GM19463 (cell line): ENCODE measurements at regions not wholly inside any gene's neighbourhood (a gene's known extent, or its start where the extent isn't known, plus 50 kb on each side); places are given as distances from the start of the nearest gene placed in this dataset.
"Not testable (repeated sequence)": the region's sequence is repeated elsewhere in the genome, so short reads cannot be mapped to it uniquely, and the experiment has no call there.

Source experiments
- ATAC-seq: cut with Tn5 transposase; IDR thresholded peaks from one replicate; pipeline ENCODE4 v1.9.1; 2021; ENCODE audit warnings: mild to moderate bottlenecking, moderate library complexity; ENCODE audit not compliant: unreplicated experiment

DNA sequence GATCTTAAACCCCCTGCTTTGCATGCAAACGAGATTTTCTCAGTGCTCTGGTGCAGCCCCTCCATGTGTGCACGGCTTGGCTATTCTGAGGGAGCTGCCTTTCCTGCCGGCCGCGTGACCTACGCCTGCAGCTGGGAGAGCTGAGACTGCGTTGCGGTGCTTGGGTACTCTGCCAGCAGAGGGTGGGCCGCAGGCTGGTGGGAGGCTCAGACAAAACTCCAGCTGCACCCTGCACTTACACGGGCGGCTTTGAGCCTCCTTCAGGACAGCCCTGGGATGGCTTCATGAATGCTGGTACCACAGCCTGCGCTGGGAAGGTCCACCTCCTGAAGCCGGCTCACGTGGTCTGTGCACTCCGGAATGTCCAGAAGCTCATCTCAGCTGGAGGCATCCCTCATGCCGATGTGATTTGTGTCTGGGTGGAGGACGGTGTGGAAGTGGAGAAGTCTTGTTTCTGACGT lies 223.7 kb downstream of the DLL1 start:
- no peak for ATAC-seq

- ATAC-seq, result no peak
Measured at GRCh38 chr6:170066679-170067078, 224.2 kb downstream of the DLL1 start.

DNA sequence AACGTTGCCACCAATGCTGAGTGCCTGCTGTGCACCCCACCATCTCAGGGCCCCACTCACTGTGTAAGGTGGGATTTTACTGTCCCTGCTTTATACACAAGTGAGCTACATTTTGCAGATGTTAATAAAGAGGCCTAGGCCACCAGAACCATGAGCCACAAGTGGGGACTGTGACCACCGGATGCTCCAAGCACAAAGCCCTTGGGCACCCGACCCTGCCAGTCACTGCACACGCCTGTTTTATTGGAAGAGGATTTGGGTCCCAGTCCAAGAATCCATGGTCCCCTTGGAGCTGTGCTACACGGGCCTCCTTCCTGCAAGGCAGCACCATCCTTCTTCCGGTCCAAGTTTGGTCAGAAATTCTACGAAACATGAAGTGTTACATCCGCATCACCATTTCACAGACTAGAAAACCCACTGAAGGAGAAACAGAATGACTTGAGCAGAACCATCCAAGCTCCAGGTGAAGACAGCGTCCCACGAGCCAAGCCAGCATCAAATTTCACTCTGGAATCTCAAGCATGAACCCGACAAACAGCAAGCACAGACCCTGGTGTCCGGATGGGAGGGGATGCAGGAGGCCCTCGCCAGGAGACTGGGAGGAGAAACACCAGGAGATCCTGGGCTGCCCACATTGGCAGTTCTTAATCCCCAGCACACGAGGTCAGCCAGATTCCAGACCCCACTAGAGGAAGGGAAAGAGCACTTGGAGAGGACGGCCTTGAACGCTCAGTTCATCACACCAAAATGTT lies 226.9 kb downstream of the DLL1 start:
- ATAC-seq, result no peak

GRCh38 chr6:170063431-170063830 lies 227.4 kb downstream of the DLL1 start:
- no peak for ATAC-seq

DNA sequence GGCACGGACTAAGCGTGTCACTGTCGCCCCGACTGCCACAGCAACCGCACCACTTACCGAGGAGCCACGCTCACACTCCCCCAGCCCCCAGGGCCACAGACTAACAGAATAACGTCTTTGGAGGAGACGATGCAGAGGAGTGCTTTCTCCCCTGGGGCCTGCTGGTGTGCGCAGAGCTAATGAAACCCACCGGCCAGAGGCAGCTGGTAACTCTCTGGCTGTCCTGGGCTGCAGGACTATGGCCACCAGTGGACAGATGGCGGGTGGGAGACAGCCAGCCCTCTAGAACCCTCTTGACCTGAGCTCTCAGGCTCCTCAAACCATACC lies 228.0 kb downstream of the DLL1 start:
- ATAC-seq, result no peak

DNA sequence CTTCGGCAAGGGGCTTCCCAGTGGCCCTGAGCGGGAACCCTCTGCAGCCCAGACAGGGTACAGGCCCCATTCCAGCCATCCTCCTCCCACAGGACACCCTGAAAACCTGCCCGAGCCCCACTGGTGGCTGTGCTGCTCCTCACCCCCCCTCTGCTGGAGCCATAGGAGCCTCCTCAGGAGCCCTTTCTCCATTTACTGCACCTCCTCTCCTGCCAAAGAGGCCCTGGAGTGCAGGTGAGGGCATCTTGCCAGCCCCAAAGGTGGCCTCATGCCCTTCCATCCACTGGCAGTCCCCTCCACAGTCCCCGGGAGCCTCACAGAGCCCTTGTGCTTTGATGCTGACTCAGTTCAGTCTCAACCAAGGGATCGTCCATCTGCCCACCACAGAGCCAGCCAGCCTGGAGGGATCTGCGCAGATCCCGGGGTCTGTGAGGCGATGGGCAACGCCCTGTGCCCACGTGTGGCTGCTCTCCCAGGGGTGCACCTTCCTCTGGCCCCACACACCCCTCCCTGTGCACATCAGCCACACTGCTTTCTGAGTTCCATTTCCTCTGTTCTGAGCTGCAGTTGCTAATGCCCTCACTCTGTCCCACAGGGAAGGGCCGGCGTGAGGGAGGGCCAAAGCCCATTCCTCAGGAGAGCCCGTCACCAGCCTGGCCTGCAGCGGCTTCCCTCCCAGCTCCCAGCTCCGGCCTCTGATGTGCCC lies 228.5 kb downstream of the DLL1 start:
- no peak for ATAC-seq

DNA sequence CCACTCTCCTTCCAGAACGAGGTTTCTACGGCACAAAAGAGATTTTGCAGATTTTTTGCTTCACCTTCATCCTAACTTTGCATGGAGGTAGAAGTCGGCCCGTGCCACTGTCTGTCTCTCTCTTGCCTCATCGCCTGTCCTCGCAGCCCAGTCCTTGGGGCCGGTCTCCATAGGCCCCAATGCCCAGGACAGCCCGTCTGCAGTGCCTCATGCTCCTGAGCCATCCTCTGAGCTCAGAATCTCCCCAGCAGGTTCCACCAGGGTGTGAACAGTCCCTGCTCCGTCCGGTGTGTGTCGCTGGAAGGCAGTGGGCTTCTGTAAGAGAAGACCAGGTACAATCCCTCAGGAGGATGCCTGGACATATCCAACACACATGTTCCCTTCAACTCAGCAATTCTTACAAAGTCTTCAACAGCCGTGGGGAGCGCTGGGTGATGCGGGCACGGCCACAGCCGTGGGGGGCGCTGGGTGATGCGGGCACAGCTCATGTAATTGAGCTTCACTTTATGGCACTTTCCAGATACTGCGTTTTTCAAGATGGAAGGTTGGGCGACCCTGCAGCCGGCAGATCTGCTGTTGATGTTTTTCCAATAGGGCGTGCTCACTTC lies 231.9 kb downstream of the DLL1 start:
- no peak for ATAC-seq

DNA sequence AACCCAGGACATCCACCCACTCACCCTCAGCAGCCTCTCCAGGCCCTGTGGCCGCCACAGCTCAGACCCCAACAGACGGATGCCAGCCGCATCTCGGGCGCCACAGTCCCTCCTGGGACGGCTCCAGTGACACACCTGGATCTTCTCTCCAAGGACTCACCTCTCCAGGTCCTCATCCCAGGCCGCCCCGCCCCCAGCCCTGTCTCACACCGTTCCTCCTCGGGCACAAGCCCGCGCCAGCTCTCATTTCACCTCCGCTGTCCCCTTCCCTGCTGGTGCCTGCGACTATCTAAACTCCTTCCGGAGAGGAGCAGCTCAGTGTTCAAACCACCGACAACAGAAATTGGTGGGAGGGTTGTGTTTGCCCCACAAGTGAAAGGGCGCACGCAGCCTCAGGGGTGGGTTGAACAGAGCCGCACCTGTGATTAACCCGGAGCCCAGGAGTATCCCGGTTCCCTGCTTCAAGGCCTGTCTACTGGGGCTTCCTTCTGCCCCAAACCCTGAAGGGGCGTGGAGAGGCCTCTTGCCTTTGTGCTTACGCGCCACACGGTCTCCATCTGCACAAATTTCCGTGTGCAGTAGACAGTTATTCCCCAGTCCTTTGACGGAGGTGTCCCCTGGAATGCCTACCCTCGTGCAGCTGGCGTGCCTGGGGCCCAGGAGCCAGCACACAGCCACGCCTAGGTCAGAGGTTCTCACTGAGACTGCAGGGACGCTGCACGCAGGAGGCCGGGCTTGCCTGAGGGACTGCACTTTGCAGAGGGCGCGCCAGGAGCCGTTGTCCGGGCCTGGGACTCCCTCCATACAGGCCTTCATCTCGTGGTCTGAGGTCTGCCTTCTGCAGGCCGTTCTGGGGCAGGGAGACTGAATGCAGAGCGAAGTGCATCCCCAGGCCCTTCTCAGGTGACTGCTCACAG lies 232.7 kb downstream of the DLL1 start:
- no peak for ATAC-seq

DNA sequence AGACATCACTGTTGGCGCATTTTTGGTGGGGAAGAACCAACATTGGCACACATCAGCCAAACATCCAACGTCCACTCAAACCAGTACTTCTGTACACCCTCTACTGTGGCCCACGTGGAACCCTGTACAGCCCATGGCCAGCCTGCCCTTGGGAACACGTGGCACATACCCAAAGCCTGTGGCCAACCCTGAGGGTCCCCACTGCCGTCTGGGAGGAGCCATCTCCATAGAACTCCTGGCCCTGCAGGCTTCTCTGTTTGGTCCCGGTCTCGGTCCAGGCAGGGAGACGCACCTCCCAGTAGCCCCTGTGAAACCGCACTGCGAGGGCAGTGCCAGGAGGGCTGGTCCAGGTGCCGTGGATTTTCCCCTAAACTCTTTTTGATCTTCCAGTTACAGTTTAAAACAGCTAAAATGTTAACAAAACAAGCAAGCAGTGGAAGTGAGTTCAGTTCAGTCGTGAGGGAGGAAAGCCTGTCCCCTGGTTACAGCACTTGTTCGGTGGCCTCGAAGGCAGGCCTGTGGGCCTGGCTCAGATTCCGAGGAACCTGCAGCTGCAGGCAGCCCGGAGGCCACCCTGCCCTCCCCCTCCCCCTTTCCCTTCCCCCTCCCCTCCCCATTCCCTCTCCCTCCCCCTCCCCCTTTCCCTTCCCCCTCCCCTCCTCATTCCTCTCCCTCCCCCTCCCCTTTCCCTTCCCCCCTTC lies 233.7 kb downstream of the DLL1 start:
- no peak for ATAC-seq

DNA sequence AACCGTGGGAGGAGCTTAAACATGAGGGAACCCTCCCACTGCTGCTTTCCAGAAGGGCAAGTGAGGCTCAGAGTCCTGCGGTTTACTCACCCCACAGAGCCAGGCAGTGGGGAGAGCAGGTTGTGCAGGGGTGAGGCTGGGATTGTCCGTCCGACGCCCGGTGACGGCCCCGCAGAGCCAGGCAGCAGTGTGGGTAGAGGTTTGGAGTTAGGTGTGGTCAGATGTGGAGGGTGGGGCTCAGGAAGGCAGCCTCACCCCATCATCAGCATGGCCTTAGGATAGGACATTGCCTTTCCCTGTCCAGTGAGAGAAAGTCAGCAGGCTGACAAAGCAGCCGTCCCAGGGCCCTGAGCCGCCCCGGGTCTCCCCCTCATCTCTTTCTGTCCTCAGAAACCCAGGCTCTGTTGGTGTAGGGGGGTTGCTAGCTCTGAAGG lies 234.6 kb downstream of the DLL1 start:
- ATAC-seq, result no peak

GRCh38 chr6:170055797-170056196 lies 235.1 kb downstream of the DLL1 start:
- ATAC-seq, result not testable (repeated sequence)

- no peak for ATAC-seq
Measured at GRCh38 chr6:170053966-170054661, 236.8 kb downstream of the DLL1 start.

- no peak for ATAC-seq
Measured at GRCh38 chr6:170052991-170053821, 237.7 kb downstream of the DLL1 start.

GRCh38 chr6:170051229-170052172 lies 239.4 kb downstream of the DLL1 start:
- ATAC-seq, result no peak

DNA sequence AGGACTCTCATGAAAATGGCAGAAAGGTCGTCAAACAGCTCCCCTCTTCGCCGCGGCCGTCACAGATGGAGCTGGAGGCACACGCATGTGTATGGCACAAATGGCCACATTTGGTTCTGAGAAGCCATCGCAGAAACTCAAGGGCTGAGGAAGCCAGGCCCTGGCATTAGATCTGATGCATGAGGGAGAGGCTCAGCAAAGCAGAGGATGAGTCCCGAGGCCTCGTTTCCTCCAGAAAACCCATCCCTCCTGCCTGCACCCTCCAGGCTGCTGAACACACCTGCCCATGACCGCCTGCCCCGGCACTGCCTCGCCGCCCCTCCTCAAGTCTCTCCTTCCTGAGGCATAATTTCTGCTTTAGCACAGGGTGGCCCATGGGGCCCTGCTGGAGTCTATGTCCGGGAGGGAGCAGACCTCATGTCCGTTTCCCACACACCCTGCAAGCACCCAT lies 240.3 kb downstream of the DLL1 start:
- no peak for ATAC-seq

DNA sequence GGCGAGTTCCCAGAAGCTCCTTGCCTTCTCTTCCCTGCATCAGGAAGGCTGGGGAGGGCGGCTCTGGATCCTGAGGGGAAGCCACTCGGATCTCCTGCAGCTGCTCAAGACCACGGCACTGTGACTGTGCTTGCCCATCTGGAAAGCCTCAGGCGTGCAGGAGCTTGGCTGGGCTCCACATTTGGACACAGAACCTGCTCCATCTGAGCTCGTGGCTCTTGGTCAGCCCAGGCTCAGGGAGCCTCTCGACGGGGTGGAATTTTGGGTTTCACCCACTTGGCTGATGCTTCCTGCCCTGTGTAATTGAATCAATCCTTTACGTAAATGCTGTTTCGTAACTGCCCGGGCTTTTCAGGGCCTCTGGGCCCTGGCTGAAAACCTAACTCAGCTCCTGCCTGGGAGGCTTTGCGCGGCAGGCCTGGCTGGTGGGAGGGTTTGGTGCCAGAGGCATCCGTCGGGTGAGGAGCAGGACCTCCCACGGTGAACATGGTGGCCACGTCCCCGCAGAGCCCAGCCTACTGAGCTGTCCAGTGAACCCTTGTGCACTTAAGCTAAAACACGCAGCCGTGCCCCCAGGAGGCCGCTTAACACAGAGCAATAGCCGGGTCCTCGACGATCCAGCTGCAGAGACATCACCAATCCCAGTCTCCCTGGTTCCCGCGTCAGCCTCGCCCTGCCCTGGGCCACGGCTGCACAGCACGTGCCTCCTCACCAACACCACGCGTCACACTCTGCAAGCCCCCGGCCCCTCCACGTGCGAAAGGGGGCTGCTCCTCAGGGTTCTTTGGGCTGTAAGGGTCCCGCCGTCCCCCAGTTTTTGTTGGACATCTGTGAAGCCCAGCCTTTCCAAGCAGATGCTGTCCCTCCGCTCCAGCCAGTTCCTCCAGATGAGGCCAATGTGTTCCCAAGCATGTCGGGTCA lies 241.0 kb downstream of the DLL1 start:
- no peak for ATAC-seq
